ENCODE measurements at regions not wholly inside any gene's neighbourhood (a gene's known extent, or its start where the extent isn't known, plus 50 kb on each side); places are given as distances from the start of the nearest gene placed in this dataset.

GRCh38 chr18:56167366-56167765 lies 471.0 kb downstream of the TXNL1 start:
- TF ChIP-seq, protein P1, sequence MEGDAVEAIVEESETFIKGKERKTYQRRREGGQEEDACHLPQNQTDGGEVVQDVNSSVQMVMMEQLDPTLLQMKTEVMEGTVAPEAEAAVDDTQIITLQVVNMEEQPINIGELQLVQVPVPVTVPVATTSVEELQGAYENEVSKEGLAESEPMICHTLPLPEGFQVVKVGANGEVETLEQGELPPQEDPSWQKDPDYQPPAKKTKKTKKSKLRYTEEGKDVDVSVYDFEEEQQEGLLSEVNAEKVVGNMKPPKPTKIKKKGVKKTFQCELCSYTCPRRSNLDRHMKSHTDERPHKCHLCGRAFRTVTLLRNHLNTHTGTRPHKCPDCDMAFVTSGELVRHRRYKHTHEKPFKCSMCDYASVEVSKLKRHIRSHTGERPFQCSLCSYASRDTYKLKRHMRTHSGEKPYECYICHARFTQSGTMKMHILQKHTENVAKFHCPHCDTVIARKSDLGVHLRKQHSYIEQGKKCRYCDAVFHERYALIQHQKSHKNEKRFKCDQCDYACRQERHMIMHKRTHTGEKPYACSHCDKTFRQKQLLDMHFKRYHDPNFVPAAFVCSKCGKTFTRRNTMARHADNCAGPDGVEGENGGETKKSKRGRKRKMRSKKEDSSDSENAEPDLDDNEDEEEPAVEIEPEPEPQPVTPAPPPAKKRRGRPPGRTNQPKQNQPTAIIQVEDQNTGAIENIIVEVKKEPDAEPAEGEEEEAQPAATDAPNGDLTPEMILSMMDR (IDR thresholded peaks at IDR 0.05; ENCODE audit: borderline replicate concordance, extremely low read depth, low read length, poor library complexity, severe bottlenecking), result no peak
- TF ChIP-seq EZH2 (IDR thresholded peaks at IDR 0.05; ENCODE audit: borderline replicate concordance, low read depth, low read length, severe bottlenecking), result no peak
